ENCODE measurements at regions not wholly inside any gene's neighbourhood (a gene's known extent, or its start where the extent isn't known, plus 50 kb on each side); places are given as distances from the start of the nearest gene placed in this dataset.

- TF ChIP-seq CTCF (conservative IDR thresholded peaks at IDR 0.05; ENCODE audit: low read depth) = no peak
- H3K27ac ChIP-seq = no peak overlapping the region
- DNase-seq (ENCODE audit: low spot score) = no peak
- POLR2A ChIA-PET (ENCODE audit: low non-redundant PET) = no interaction called here
- CTCF ChIA-PET = no interaction called here
These were observed 176.5 kb upstream of the COPS8 start for GRCh38 chr2:236909193-236909504.

DNA sequence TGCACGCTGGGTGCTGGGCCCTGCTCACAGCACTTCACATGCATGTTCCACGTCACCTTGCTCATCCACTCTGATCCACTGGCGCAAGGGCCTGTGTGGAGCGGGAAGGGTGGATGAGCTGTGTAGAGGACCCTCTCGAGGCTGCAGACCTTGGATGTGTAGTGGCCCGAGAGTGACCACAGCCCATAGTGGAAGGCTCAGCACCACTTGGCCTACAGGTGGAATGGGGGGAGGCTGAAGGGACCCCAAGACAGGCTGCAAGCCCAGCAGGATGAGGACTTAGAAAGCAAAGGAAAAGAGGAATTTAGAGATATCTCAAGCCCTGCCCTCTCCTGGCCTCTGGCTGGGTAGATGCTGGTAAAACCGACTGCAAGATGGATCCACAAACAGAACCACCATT lies 175.9 kb upstream of the COPS8 start:
- ChIA-PET CTCF (no interaction called here), POLR2A (ENCODE audit: low non-redundant PET) (no interaction called here)
- no peak overlapping the region for H3K27ac ChIP-seq
- DNase-seq (ENCODE audit: low spot score) = no peak
- no peak for TF ChIP-seq CTCF (conservative IDR thresholded peaks at IDR 0.05; ENCODE audit: low read depth)

GRCh38 chr2:236910781-236911495 lies 174.8 kb upstream of the COPS8 start:
- no peak for TF ChIP-seq CTCF (conservative IDR thresholded peaks at IDR 0.05; ENCODE audit: low read depth)
- H3K27ac ChIP-seq = no peak overlapping the region
- no peak for DNase-seq (ENCODE audit: low spot score)
- ChIA-PET POLR2A (ENCODE audit: low non-redundant PET) (no interaction called here), CTCF (no interaction called here)

- ChIA-PET POLR2A (ENCODE audit: low non-redundant PET) (no interaction called here), CTCF (no interaction called here)
- no peak for TF ChIP-seq CTCF (conservative IDR thresholded peaks at IDR 0.05; ENCODE audit: low read depth)
- no peak for DNase-seq (ENCODE audit: low spot score)
- H3K27ac ChIP-seq = no peak overlapping the region
These were observed 173.2 kb upstream of the COPS8 start for GRCh38 chr2:236912326-236913120.

GRCh38 chr2:236915186-236915585 lies 170.5 kb upstream of the COPS8 start:
- no peak overlapping the region for H3K27ac ChIP-seq
- DNase-seq (ENCODE audit: low spot score) = no peak
- TF ChIP-seq CTCF (conservative IDR thresholded peaks at IDR 0.05; ENCODE audit: low read depth) = no peak
- CTCF ChIA-PET = no interaction called here
- POLR2A ChIA-PET (ENCODE audit: low non-redundant PET) = no interaction called here

GRCh38 chr2:236915726-236916125 lies 170.0 kb upstream of the COPS8 start:
- CTCF ChIA-PET = no interaction called here
- POLR2A ChIA-PET (ENCODE audit: low non-redundant PET) = no interaction called here
- TF ChIP-seq CTCF (conservative IDR thresholded peaks at IDR 0.05; ENCODE audit: low read depth) = no peak
- DNase-seq (ENCODE audit: low spot score) = no peak
- no peak overlapping the region for H3K27ac ChIP-seq
